ENCODE measurements at regions not wholly inside any gene's neighbourhood (a gene's known extent, or its start where the extent isn't known, plus 50 kb on each side); places are given as distances from the start of the nearest gene placed in this dataset.

DNA sequence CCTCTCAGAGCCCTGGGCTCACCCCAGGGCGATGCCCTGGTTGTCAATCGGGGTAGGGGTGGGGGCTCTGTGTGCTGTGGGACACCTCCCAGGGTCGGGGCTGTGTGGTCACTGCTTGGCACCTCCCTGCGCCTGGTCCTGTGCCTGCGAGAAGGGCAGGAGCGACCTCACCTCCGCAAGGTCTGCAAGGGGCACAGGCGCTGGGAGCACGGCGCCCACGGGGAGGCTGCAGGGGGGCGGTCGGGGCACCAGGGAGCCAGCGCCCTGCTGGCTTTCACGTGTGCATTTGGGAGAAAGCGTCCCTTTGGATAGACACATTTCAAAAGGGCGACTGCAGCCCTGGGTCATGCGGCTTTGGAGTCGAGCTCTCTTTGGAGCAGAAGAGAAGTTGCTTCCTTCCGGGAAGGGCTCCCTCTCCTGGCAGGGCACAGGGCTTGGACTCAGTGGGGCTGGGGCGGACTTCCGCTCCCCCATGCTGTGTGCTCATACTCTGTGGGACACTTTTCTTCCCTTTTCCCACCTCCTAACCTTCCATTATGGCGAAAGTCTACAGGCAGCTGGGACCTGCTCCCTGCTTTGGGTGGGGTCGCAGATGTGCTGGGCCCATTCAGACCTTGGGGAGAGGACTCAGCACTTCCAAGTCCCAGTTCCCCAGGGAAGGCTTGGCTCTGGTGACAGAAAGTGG lies 52.9 kb upstream of the SLC28A3 start:
- no peaks in the 10 kb centered on the region for H3K27me3 ChIP-seq (ENCODE audit: insufficient read depth, low read length, poor library complexity)
- no peaks in the 10 kb centered on the region for H3K36me3 ChIP-seq (ENCODE audit: insufficient read depth, low read length)
- H3K27ac ChIP-seq (ENCODE audit: low read length): no peak overlapping the region
- no peaks in the 10 kb centered on the region for H4K20me1 ChIP-seq (ENCODE audit: insufficient read depth, low read length)
- H3K4me1 ChIP-seq (ENCODE audit: insufficient read depth, low read length): no peaks in the 10 kb centered on the region; the same call in 1 of the 2 replicates
- ATAC-seq (ENCODE audit: insufficient read depth, low read depth) (no peak), DNase-seq (no peak)
- H3K4me2 ChIP-seq (ENCODE audit: insufficient read depth, low read length): no peak overlapping the region
- no peak for TF ChIP-seq EZH2 (IDR thresholded peaks at IDR 0.05; ENCODE audit: borderline replicate concordance, low read depth, low read length, severe bottlenecking)
- TF ChIP-seq, protein P1, sequence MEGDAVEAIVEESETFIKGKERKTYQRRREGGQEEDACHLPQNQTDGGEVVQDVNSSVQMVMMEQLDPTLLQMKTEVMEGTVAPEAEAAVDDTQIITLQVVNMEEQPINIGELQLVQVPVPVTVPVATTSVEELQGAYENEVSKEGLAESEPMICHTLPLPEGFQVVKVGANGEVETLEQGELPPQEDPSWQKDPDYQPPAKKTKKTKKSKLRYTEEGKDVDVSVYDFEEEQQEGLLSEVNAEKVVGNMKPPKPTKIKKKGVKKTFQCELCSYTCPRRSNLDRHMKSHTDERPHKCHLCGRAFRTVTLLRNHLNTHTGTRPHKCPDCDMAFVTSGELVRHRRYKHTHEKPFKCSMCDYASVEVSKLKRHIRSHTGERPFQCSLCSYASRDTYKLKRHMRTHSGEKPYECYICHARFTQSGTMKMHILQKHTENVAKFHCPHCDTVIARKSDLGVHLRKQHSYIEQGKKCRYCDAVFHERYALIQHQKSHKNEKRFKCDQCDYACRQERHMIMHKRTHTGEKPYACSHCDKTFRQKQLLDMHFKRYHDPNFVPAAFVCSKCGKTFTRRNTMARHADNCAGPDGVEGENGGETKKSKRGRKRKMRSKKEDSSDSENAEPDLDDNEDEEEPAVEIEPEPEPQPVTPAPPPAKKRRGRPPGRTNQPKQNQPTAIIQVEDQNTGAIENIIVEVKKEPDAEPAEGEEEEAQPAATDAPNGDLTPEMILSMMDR (IDR thresholded peaks at IDR 0.05; ENCODE audit: borderline replicate concordance, extremely low read depth, low read length, poor library complexity, severe bottlenecking): no peak
- no peak overlapping the region for H3K4me3 ChIP-seq (ENCODE audit: low read depth in 1 of 2, low read length in 2 of 2)
- H3K9me3 ChIP-seq (ENCODE audit: insufficient read depth, low read length, severe bottlenecking): no peaks in the 10 kb centered on the region
- H2AFZ ChIP-seq (ENCODE audit: low read depth, low read length): no peak overlapping the region
- H3K79me2 ChIP-seq (ENCODE audit: insufficient read depth, low read length): no peaks in the 10 kb centered on the region
- no peak overlapping the region for H3K9ac ChIP-seq (ENCODE audit: low read depth, low read length)

DNA sequence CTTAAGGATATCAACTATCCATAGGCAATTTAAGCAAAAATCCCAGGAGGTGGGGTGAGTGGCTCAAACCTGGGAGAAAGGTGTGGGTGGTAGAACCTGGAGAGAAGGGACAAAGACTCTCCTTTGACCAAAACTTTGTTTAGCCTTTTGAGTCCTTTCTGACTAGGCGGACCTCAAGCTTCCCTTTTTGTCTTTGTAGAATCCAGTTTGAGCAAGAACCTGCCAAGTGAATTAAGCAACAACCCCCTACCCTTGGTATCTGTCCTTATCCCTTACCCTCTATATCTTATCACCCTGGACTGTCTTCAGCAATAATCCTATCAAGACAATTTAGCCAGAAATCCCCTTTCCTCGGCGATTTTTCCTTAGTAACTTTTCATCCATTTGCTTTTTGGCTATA lies 53.5 kb upstream of the SLC28A3 start:
- H3K9ac ChIP-seq (ENCODE audit: low read depth, low read length): no peak overlapping the region
- no peak overlapping the region for H3K4me3 ChIP-seq (ENCODE audit: low read depth in 1 of 2, low read length in 2 of 2)
- no peak overlapping the region for H3K4me2 ChIP-seq (ENCODE audit: insufficient read depth, low read length)
- H3K4me1 ChIP-seq (ENCODE audit: insufficient read depth, low read length): no peaks in the 10 kb centered on the region; the same call in 1 of the 2 replicates
- no peaks in the 10 kb centered on the region for H3K36me3 ChIP-seq (ENCODE audit: insufficient read depth, low read length)
- DNase-seq: no peak
- H4K20me1 ChIP-seq (ENCODE audit: insufficient read depth, low read length): no peaks in the 10 kb centered on the region
- TF ChIP-seq, protein P1 (IDR thresholded peaks at IDR 0.05; ENCODE audit: borderline replicate concordance, extremely low read depth, low read length, poor library complexity, severe bottlenecking): no peak
- TF ChIP-seq EZH2 (IDR thresholded peaks at IDR 0.05; ENCODE audit: borderline replicate concordance, low read depth, low read length, severe bottlenecking): no peak
- no peak for ATAC-seq (ENCODE audit: insufficient read depth, low read depth)
- no peaks in the 10 kb centered on the region for H3K27me3 ChIP-seq (ENCODE audit: insufficient read depth, low read length, poor library complexity)
- no peak overlapping the region for H2AFZ ChIP-seq (ENCODE audit: low read depth, low read length)
- H3K9me3 ChIP-seq (ENCODE audit: insufficient read depth, low read length, severe bottlenecking): no peaks in the 10 kb centered on the region
- H3K79me2 ChIP-seq (ENCODE audit: insufficient read depth, low read length): no peaks in the 10 kb centered on the region
- H3K27ac ChIP-seq (ENCODE audit: low read length): no peak overlapping the region

DNA sequence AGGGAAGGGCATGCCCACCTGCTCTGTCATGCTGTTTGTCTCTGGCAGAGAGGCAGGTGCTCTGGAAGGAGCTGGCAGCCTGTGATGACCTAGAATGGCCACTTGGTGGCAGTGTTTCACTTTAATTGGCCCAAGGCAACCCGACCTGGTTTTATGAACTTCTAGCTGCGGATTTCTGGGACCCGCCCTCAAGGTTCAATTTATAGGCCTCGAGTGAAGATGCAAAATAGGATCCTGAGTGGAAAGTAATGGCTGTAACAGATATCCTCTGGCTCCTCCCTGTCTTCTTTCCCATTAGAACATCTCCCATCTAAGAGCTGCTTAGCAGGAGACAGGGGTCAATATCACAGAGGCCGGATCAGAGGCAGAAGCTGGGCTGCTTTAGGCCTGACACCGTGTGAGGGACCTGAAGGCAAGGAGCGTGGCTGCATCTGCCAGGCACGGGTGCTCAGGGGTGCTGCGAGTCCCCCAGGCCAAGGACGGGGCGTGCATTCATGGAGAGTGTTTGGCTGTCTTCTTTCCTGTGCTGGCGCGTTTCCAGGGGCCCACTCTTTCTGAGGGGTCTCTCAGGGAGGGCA lies 56.7 kb upstream of the SLC28A3 start:
- ATAC-seq (ENCODE audit: insufficient read depth, low read depth): peak; percentile 87
- Histone ChIP-seq H3K9ac (ENCODE audit: low read depth, low read length) (no peak overlapping the region), H3K27me3 (ENCODE audit: insufficient read depth, low read length, poor library complexity) (no peaks in the 10 kb centered on the region)

More for the DNA sequence above, 56.7 kb upstream of the SLC28A3 start:
- Histone ChIP-seq H3K4me1 (ENCODE audit: insufficient read depth, low read length) (no peaks in the 10 kb centered on the region; the same call in 1 of the 2 replicates), H3K36me3 (ENCODE audit: insufficient read depth, low read length) (no peaks in the 10 kb centered on the region), H2AFZ (ENCODE audit: low read depth, low read length) (no peak overlapping the region), H3K27ac (ENCODE audit: low read length) (no peak overlapping the region), H3K4me2 (ENCODE audit: insufficient read depth, low read length) (no peak overlapping the region), H3K79me2 (ENCODE audit: insufficient read depth, low read length) (no peaks in the 10 kb centered on the region), H3K9me3 (ENCODE audit: insufficient read depth, low read length, severe bottlenecking) (no peaks in the 10 kb centered on the region), H4K20me1 (ENCODE audit: insufficient read depth, low read length) (no peaks in the 10 kb centered on the region), H3K4me3 (ENCODE audit: low read depth in 1 of 2, low read length in 2 of 2) (no peak overlapping the region)
- peak; percentile 67 for DNase-seq
- TF ChIP-seq EZH2 (IDR thresholded peaks at IDR 0.05; ENCODE audit: borderline replicate concordance, low read depth, low read length, severe bottlenecking): no peak
- TF ChIP-seq, protein P1 (IDR thresholded peaks at IDR 0.05; ENCODE audit: borderline replicate concordance, extremely low read depth, low read length, poor library complexity, severe bottlenecking): peak; percentile 85
